ENCODE measurements at regions not wholly inside any gene's neighbourhood (a gene's known extent, or its start where the extent isn't known, plus 50 kb on each side); places are given as distances from the start of the nearest gene placed in this dataset.

GRCh38 chr2:122209377-122209776 is 453.9 kb downstream of the TSN start:
- Histone ChIP-seq H3K36me3 (no peaks in the 10 kb centered on the region), H3K4me3 (no peak overlapping the region), H3K4me1 (no peaks in the 10 kb centered on the region), H3K27ac (no peak overlapping the region), H3K27me3 (no peaks in the 10 kb centered on the region), H3K9me3 (no peaks in the 10 kb centered on the region)
- DNase-seq = no peak
- TF ChIP-seq, protein P1, sequence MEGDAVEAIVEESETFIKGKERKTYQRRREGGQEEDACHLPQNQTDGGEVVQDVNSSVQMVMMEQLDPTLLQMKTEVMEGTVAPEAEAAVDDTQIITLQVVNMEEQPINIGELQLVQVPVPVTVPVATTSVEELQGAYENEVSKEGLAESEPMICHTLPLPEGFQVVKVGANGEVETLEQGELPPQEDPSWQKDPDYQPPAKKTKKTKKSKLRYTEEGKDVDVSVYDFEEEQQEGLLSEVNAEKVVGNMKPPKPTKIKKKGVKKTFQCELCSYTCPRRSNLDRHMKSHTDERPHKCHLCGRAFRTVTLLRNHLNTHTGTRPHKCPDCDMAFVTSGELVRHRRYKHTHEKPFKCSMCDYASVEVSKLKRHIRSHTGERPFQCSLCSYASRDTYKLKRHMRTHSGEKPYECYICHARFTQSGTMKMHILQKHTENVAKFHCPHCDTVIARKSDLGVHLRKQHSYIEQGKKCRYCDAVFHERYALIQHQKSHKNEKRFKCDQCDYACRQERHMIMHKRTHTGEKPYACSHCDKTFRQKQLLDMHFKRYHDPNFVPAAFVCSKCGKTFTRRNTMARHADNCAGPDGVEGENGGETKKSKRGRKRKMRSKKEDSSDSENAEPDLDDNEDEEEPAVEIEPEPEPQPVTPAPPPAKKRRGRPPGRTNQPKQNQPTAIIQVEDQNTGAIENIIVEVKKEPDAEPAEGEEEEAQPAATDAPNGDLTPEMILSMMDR (IDR thresholded peaks at IDR 0.05) = no peak
- TF ChIP-seq POLR2A (IDR thresholded peaks at IDR 0.05) = no peak

- DNase-seq = no peak
- no peak overlapping the region for H3K27ac ChIP-seq
- H3K27me3 ChIP-seq = no peaks in the 10 kb centered on the region
- no peaks in the 10 kb centered on the region for H3K36me3 ChIP-seq
- no peaks in the 10 kb centered on the region for H3K4me1 ChIP-seq
- TF ChIP-seq, protein P1 (IDR thresholded peaks at IDR 0.05) = no peak
- TF ChIP-seq POLR2A (IDR thresholded peaks at IDR 0.05) = no peak
- no peaks in the 10 kb centered on the region for H3K9me3 ChIP-seq
- no peak overlapping the region for H3K4me3 ChIP-seq
Measured at GRCh38 chr2:122210065-122210464, 454.6 kb downstream of the TSN start.

GRCh38 chr2:122210898-122211856 is 455.7 kb downstream of the TSN start:
- H3K4me3 ChIP-seq = no peak overlapping the region
- H3K27ac ChIP-seq = no peak overlapping the region
- no peaks in the 10 kb centered on the region for H3K36me3 ChIP-seq
- no peaks in the 10 kb centered on the region for H3K4me1 ChIP-seq
- H3K27me3 ChIP-seq = no peaks in the 10 kb centered on the region
- no peak for TF ChIP-seq POLR2A (IDR thresholded peaks at IDR 0.05)
- TF ChIP-seq, protein P1 (IDR thresholded peaks at IDR 0.05) = no peak
- no peak for DNase-seq
- no peaks in the 10 kb centered on the region for H3K9me3 ChIP-seq

GRCh38 chr2:122213312-122213711 is 457.9 kb downstream of the TSN start:
- TF ChIP-seq POLR2A (IDR thresholded peaks at IDR 0.05) = no peak
- TF ChIP-seq, protein P1 (IDR thresholded peaks at IDR 0.05) = no peak
- DNase-seq = no peak
- Histone ChIP-seq H3K4me3 (no peak overlapping the region), H3K9me3 (no peaks in the 10 kb centered on the region), H3K36me3 (no peaks in the 10 kb centered on the region), H3K4me1 (no peaks in the 10 kb centered on the region), H3K27ac (no peak overlapping the region), H3K27me3 (no peaks in the 10 kb centered on the region)

- DNase-seq = no peak
Measured at GRCh38 chr2:122216071-122216470, 460.6 kb downstream of the TSN start.

More at GRCh38 chr2:122216071-122216470, 460.6 kb downstream of the TSN start:
- H3K4me1 ChIP-seq = no peaks in the 10 kb centered on the region
- H3K27me3 ChIP-seq = no peaks in the 10 kb centered on the region
- no peak overlapping the region for H3K27ac ChIP-seq
- no peaks in the 10 kb centered on the region for H3K36me3 ChIP-seq
- no peaks in the 10 kb centered on the region for H3K9me3 ChIP-seq
- no peak for TF ChIP-seq POLR2A (IDR thresholded peaks at IDR 0.05)
- TF ChIP-seq, protein P1 (IDR thresholded peaks at IDR 0.05) = no peak
- H3K4me3 ChIP-seq = no peak overlapping the region

Data from Peyer's patch (tissue), 4 donors.